SK-N-SH treated with all-trans-retinoic acid at 6 μM for 48 hours (cell line): ENCODE measurements at regions not wholly inside any gene's neighbourhood (a gene's known extent, or its start where the extent isn't known, plus 50 kb on each side); places are given as distances from the start of the nearest gene placed in this dataset.

Source experiments
- ATAC-seq: fragments of 200-7000 bp; cut with Tn5 transposase; 3 replicates; pipeline ENCODE4 v1.9.1; 2020; ENCODE audit warnings: mild to moderate bottlenecking, moderate library complexity
- ARNTL ChIP-seq: fragments of 450-650 bp; formaldehyde crosslinking; IDR thresholded peaks from 2 replicates; pipeline ENCODE4 v1.5.0; 2020; ENCODE audit warnings: low read depth, mild to moderate bottlenecking, moderate library complexity, borderline replicate concordance
- CSDC2 ChIP-seq: fragments of 250-450 bp; sonication (Bioruptor Pico); IDR thresholded peaks from 2 replicates; pipeline ENCODE4 v1.5.0; 2020; ENCODE audit warnings: mild to moderate bottlenecking, moderate library complexity
- CSRNP3 ChIP-seq: fragments of 250-450 bp; sonication (Bioruptor Pico); IDR thresholded peaks from 2 replicates; pipeline ENCODE4 v1.5.1; 2021; ENCODE audit warnings: mild to moderate bottlenecking, moderate library complexity
- ESRRG ChIP-seq: fragments of 250-450 bp; sonication (Bioruptor Pico); IDR thresholded peaks from 2 replicates; pipeline ENCODE4 v1.6.1; 2021; ENCODE audit warnings: mild to moderate bottlenecking
- GLIS3 ChIP-seq: fragments of 250-450 bp; sonication (Bioruptor Pico); IDR thresholded peaks from 2 replicates; pipeline ENCODE4 v1.5.0; 2020; ENCODE audit warnings: mild to moderate bottlenecking, moderate library complexity
- ISL1 ChIP-seq: fragments of 250-450 bp; sonication (Bioruptor Pico); IDR thresholded peaks from 2 replicates; pipeline ENCODE4 v2.1.2; 2022; ENCODE audit warnings: mild to moderate bottlenecking, moderate library complexity
- PATZ1 ChIP-seq: fragments of 250-450 bp; sonication (Bioruptor Pico); IDR thresholded peaks from 2 replicates; pipeline ENCODE4 v1.8.0; 2020; ENCODE audit warnings: mild to moderate bottlenecking, moderate library complexity, borderline replicate concordance
- POU6F1 ChIP-seq: fragments of 250-450 bp; sonication (Bioruptor Pico); IDR thresholded peaks from 2 replicates; pipeline ENCODE4 v1.8.0; 2021; ENCODE audit warnings: low read depth, mild to moderate bottlenecking, moderate library complexity, borderline replicate concordance
- PPARA ChIP-seq: fragments of 250-450 bp; sonication (Bioruptor Pico); IDR thresholded peaks from 2 replicates; pipeline ENCODE4 v1.5.0; 2020; ENCODE audit warnings: mild to moderate bottlenecking, borderline replicate concordance
- RARB ChIP-seq: fragments of 250-450 bp; sonication (Bioruptor Pico); IDR thresholded peaks from 2 replicates; pipeline ENCODE4 v1.8.0; 2021; ENCODE audit warnings: mild to moderate bottlenecking, moderate library complexity
- SNAI2 ChIP-seq: fragments of 250-450 bp; sonication (Bioruptor Pico); IDR thresholded peaks from 2 replicates; pipeline ENCODE4 v1.5.0; 2020; ENCODE audit warnings: mild to moderate bottlenecking, moderate library complexity
- TCF4 ChIP-seq: fragments of 250-450 bp; sonication (Bioruptor Pico); IDR thresholded peaks from 2 replicates; pipeline ENCODE4 v1.8.0; 2021; ENCODE audit warnings: mild to moderate bottlenecking, moderate library complexity, borderline replicate concordance
- TOX ChIP-seq: fragments of 250-450 bp; sonication (Bioruptor Pico); IDR thresholded peaks from 2 replicates; pipeline ENCODE4 v1.8.0; 2021; ENCODE audit warnings: mild to moderate bottlenecking, moderate library complexity, borderline replicate concordance
- ZFP3 ChIP-seq: fragments of 250-450 bp; sonication (Bioruptor Pico); IDR thresholded peaks from 2 replicates; pipeline ENCODE4 v1.5.0; 2020; ENCODE audit warnings: mild to moderate bottlenecking, moderate library complexity
- ZFP30 ChIP-seq: fragments of 450-650 bp; formaldehyde crosslinking; IDR thresholded peaks from 2 replicates; pipeline ENCODE4 v1.5.0; 2022; ENCODE audit warnings: mild to moderate bottlenecking, moderate library complexity
- ZNF565 ChIP-seq: fragments of 450-650 bp; formaldehyde crosslinking; conservative IDR thresholded peaks from 2 replicates; pipeline ENCODE4 v1.5.0; 2020; ENCODE audit warnings: low read depth, mild to moderate bottlenecking, moderate library complexity
- ZNF70 ChIP-seq: fragments of 450-650 bp; formaldehyde crosslinking; IDR thresholded peaks from 2 replicates; pipeline ENCODE4 v1.5.0; 2020; ENCODE audit warnings: mild to moderate bottlenecking, moderate library complexity
- ZNF8 ChIP-seq: fragments of 450-650 bp; formaldehyde crosslinking; IDR thresholded peaks from 2 replicates; pipeline ENCODE4 v1.5.0; 2020; ENCODE audit warnings: mild to moderate bottlenecking, moderate library complexity

- no peak for ATAC-seq
- TF ChIP-seq CSRNP3 (CRISPR knock-in tag) (no peak), RARB (CRISPR knock-in tag) (no peak), SNAI2 (no peak), POU6F1 (no peak), ARNTL (CRISPR knock-in tag) (no peak), ISL1 (CRISPR knock-in tag) (no peak), GLIS3 (CRISPR knock-in tag) (no peak), CSDC2 (CRISPR knock-in tag) (no peak), TOX (no peak), ZFP3 (CRISPR knock-in tag) (no peak), ESRRG (CRISPR knock-in tag) (no peak), PPARA (CRISPR knock-in tag) (no peak), ZFP30 (CRISPR knock-in tag) (no peak)
Observed at GRCh38 chr14:40784860-40785259, 821.8 kb upstream of the LRFN5 start.

- no peak for ATAC-seq
- TF ChIP-seq TOX (no peak), TCF4 (CRISPR knock-in tag) (no peak), CSRNP3 (CRISPR knock-in tag) (no peak), ISL1 (CRISPR knock-in tag) (no peak), ZNF8 (CRISPR knock-in tag) (no peak), ESRRG (CRISPR knock-in tag) (no peak), SNAI2 (no peak), POU6F1 (no peak), ZNF70 (CRISPR knock-in tag) (no peak)
Observed at GRCh38 chr14:40762685-40763084, 844.0 kb upstream of the LRFN5 start.

- no peak for ATAC-seq
- TF ChIP-seq ISL1 (CRISPR knock-in tag) (no peak), PATZ1 (CRISPR knock-in tag) (no peak)
Observed at GRCh38 chr14:40762177-40762576, 844.5 kb upstream of the LRFN5 start.

GRCh38 chr14:40760704-40761103 lies 846.0 kb upstream of the LRFN5 start:
- ATAC-seq: no peak
- TF ChIP-seq SNAI2: no peak
- TF ChIP-seq PATZ1 (CRISPR knock-in tag): no peak
- no peak for TF ChIP-seq ZNF565
- TF ChIP-seq, all 23 proteins: peak for 0
